Naive thymus-derived CD8-positive, alpha-beta T cell (primary cell): ENCODE measurements at regions not wholly inside any gene's neighbourhood (a gene's known extent, or its start where the extent isn't known, plus 50 kb on each side); places are given as distances from the start of the nearest gene placed in this dataset.
"Not testable (repeated sequence)": the region's sequence is repeated elsewhere in the genome, so short reads cannot be mapped to it uniquely, and the experiment has no call there.

Experiments used
- ATAC-seq, 2 donors: fragments of 150-1000 bp; cut with Tn5 transposase in 1 of 2; sonication (Bioruptor Pico), chemical (Tn5 transposase) in 1 of 2; 1 replicate in 1 of 2; 2 replicates in 1 of 2; pipeline ENCODE4 v1.10.0; 2021; ENCODE audit warnings: mild to moderate bottlenecking in 2 of 2, moderate library complexity in 2 of 2
- POLR2A ChIA-PET: fragments of 350-600 bp; sonication (Branson Sonifier 250); formaldehyde crosslinking; loops from one replicate; lab custom pipeline; 2021; ENCODE audit warnings: antibody characterized with exemption; lab: Charles Lee
- DNase-seq, 10 donors: peaks; one replicate each; pipeline versions ENCODE4 v3.0.0 to v3.0.0-alpha.2; 2020 to 2022
- H3K27ac Mint-ChIP-seq, 10 donors: one replicate each; pipeline ENCODE4 v1.8.0; 2020 to 2022; ENCODE audit warnings: mild to moderate bottlenecking in 10 of 10, mixed read lengths in 10 of 10, moderate library complexity in 4 of 10, inconsistent platforms in 1 of 10
- H3K27me3 Mint-ChIP-seq, 5 donors: one replicate each; pipeline ENCODE4 v1.8.0; 2021 to 2022; ENCODE audit warnings: mixed read lengths in 5 of 5
- H3K36me3 Mint-ChIP-seq, 3 donors: one replicate each; pipeline ENCODE4 v1.8.0; 2020 to 2022; ENCODE audit warnings: mixed read lengths in 3 of 3, mild to moderate bottlenecking in 2 of 3, inconsistent platforms in 1 of 3
- H3K4me1 Mint-ChIP-seq, 4 donors: one replicate each; pipeline ENCODE4 v1.8.0; 2021 to 2022; ENCODE audit warnings: mixed read lengths in 4 of 4
- H3K4me3 Mint-ChIP-seq, 10 donors: one replicate each; pipeline ENCODE4 v1.8.0; 2020 to 2022; ENCODE audit warnings: mild to moderate bottlenecking in 10 of 10, mixed read lengths in 10 of 10, moderate library complexity in 6 of 10, inconsistent platforms in 1 of 10
- H3K9me3 Mint-ChIP-seq, 9 donors: one replicate each; pipeline ENCODE4 v1.8.0; 2020 to 2022; ENCODE audit warnings: mixed read lengths in 9 of 9, mild to moderate bottlenecking in 3 of 9, inconsistent platforms in 1 of 9, moderate library complexity in 1 of 9

DNA sequence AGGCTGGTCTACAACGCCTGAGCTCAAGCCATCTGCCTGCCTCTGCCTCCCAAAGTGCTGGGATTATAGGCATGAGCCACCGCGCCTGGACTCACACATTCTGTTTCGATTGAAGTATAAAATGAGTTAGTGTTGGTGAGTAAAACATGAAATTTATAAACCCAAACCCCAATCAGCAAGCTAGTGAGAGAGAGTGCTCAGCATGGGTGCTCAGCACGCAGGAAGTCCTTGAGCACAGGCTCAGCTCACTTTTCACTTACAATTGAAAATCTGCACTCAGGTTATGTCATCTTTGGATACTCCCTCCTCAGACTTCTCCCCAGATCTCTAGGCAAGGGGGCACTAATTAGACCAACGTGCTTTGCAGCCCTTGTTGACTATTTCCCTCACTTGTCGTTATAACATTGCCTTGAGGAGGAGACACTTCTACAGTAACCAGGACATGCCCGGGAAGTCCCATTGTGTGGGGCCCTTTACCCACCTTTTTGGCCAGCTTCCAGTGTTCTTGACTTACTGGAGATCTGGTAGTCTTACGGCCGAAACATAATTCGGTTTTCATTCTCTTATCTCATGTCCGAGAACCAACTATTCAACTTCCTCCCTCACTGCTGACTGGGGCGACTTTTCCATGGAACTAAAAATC lies 68.5 kb upstream of the AMN1 start:
- POLR2A ChIA-PET: interaction anchor here (0.8 to 1.9 kb wide), 7 partner anchors 9 to 163 kb away, joined by 3 to 13 read pairs (median 5); partner anchors contain the start of genes AMN1 and RESF1
- Mint-ChIP-seq H3K4me3 (peak overlapping the region; percentile 52 to 83 (median 72)), H3K36me3 (peaks cover 0 to 10% (median 0%) of the 10 kb centered on the region in 3 donors), H3K9me3 (peaks cover 0 to 12% (median 2%) of the 10 kb centered on the region in 9 donors), H3K27ac (peak overlapping the region; percentile 82 to 96 (median 90)), H3K4me1 (peaks cover 24 to 48% (median 41%) of the 10 kb centered on the region in 4 donors), H3K27me3 (no peaks in the 10 kb centered on the region)
- peak; percentile 76 to 83 for ATAC-seq
- DNase-seq: peak in 6 of 10 donors; percentile 10 to 43 (median 32)

DNA sequence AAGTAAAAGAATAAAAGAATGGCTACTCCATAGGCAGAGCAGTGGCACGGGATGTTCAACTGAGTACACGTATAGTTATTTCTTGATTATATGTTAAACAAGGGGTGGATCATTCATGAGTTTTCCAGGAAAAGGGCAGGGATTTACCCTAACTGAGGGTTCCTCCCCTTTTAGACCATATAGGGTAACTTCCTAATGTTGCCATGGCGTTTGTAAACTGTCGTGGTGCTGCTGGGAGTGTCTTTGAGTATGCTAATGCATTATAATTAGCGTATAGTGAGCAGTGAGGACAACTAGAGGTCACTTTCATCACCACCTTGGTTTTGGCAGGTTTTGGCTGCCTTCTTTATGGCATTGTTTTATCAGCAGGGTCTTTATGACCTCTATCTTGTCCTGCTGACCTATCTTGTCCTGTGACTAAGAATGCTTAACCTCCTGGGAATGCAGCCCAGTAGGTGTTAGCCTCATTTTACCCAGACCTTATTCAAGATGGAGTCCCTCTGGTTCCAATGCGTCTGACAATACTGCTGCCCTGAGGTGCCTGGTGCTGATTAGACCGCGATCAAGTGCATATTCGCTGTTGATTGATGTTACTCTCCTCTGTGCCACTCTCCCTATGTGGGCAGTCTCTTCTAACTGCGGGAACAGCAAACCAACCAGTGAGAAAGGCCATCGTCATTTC lies 67.6 kb upstream of the AMN1 start:
- POLR2A ChIA-PET: interaction anchor here (1.0 to 1.9 kb wide), 6 partner anchors 8 to 164 kb away, joined by 3 to 13 read pairs (median 6); partner anchors contain the start of genes AMN1 and RESF1
- H3K27ac Mint-ChIP-seq: peak overlapping the region; percentile 37 to 96 (median 87)
- peaks cover 0 to 5% (median 0%) of the 10 kb centered on the region in 3 donors for H3K36me3 Mint-ChIP-seq
- ATAC-seq: peak in 1 of 2 donors; percentile 11
- H3K4me1 Mint-ChIP-seq: peaks cover 20 to 44% (median 42%) of the 10 kb centered on the region in 4 donors
- peak overlapping the region in 8 of 10 donors; percentile 14 to 83 (median 76) for H3K4me3 Mint-ChIP-seq
- DNase-seq: no peak
- peaks cover 0 to 8% (median 3%) of the 10 kb centered on the region in 9 donors for H3K9me3 Mint-ChIP-seq
- H3K27me3 Mint-ChIP-seq: no peaks in the 10 kb centered on the region

- peaks cover 0 to 3% (median 0%) of the 10 kb centered on the region in 3 donors for H3K36me3 Mint-ChIP-seq
- no peak for DNase-seq
- H3K9me3 Mint-ChIP-seq: peaks cover 0 to 4% (median 3%) of the 10 kb centered on the region in 9 donors
- H3K4me1 Mint-ChIP-seq: peaks cover 27 to 54% (median 50%) of the 10 kb centered on the region in 4 donors
- no peak overlapping the region for H3K4me3 Mint-ChIP-seq
- no peaks in the 10 kb centered on the region for H3K27me3 Mint-ChIP-seq
- peak overlapping the region in 7 of 10 donors; percentile 2 to 63 (median 34) for H3K27ac Mint-ChIP-seq
- ATAC-seq: no peak
- POLR2A ChIA-PET: interaction anchor here (0.8 to 1.4 kb wide), 5 partner anchors 9 to 165 kb away, joined by 3 to 4 read pairs (median 3); partner anchors contain the start of genes AMN1 and RESF1
Observed at GRCh38 chr12:31794745-31795144, 65.9 kb upstream of the AMN1 start.

- POLR2A ChIA-PET: interaction anchor here (0.8 to 1.1 kb wide), 4 partner anchors 16 to 210 kb away, joined by 3 to 4 read pairs (median 3); no protein-coding TSS in a partner anchor
- not testable (repeated sequence) for H3K27me3 Mint-ChIP-seq, DNase-seq, ATAC-seq, H3K9me3 Mint-ChIP-seq, H3K36me3 Mint-ChIP-seq
- Mint-ChIP-seq H3K27ac (peak overlapping the region in 6 of 10 donors; percentile 23 to 93 (median 78)), H3K4me3 (peak overlapping the region in 2 of 10 donors; percentile 55 to 74), H3K4me1 (peaks cover 15 to 39% (median 35%) of the 10 kb centered on the region in 4 donors)
Observed at GRCh38 chr12:31791265-31791664, 62.4 kb upstream of the AMN1 start.

GRCh38 chr12:31790759-31791158 lies 61.9 kb upstream of the AMN1 start:
- peak; percentile 39 to 67 for ATAC-seq
- Mint-ChIP-seq H3K27me3 (no peaks in the 10 kb centered on the region), H3K9me3 (peaks cover 0 to 3% (median 0%) of the 10 kb centered on the region in 9 donors), H3K4me3 (peak overlapping the region in 8 of 10 donors; percentile 1 to 74 (median 52)), H3K27ac (peak overlapping the region; percentile 3 to 93 (median 78)), H3K36me3 (no peaks in the 10 kb centered on the region), H3K4me1 (peaks cover 14 to 40% (median 34%) of the 10 kb centered on the region in 4 donors)
- POLR2A ChIA-PET: interaction anchor here (0.8 to 1.2 kb wide), 6 partner anchors 16 to 210 kb away, joined by 3 to 5 read pairs (median 4); no protein-coding TSS in a partner anchor
- peak in 1 of 10 donors; percentile 26 for DNase-seq

- H3K36me3 Mint-ChIP-seq: peaks cover 0 to 6% (median 1%) of the 10 kb centered on the region in 3 donors
- H3K4me3 Mint-ChIP-seq: no peak overlapping the region
- no peak overlapping the region for H3K27ac Mint-ChIP-seq
- H3K9me3 Mint-ChIP-seq: peaks cover 0 to 10% (median 2%) of the 10 kb centered on the region in 9 donors
- POLR2A ChIA-PET: interaction anchor here (0.8 to 3.0 kb wide), 4 partner anchors 12 to 56 kb away, joined by 4 to 15 read pairs (median 7); partner anchors contain the start of gene AMN1
- DNase-seq: no peak
- no peaks in the 10 kb centered on the region for H3K27me3 Mint-ChIP-seq
- peaks cover 7 to 32% (median 27%) of the 10 kb centered on the region in 4 donors for H3K4me1 Mint-ChIP-seq
- no peak for ATAC-seq
Observed at GRCh38 chr12:31785318-31785717, 56.5 kb upstream of the AMN1 start.

- POLR2A ChIA-PET: interaction anchor here (0.8 to 3.0 kb wide), 4 partner anchors 13 to 182 kb away, joined by 4 to 15 read pairs (median 6); no protein-coding TSS in a partner anchor
- H3K27ac Mint-ChIP-seq: peak overlapping the region in 3 of 10 donors; percentile 16 to 63 (median 35)
- peaks cover 7 to 30% (median 23%) of the 10 kb centered on the region in 4 donors for H3K4me1 Mint-ChIP-seq
- H3K36me3 Mint-ChIP-seq: peaks cover 0 to 6% (median 1%) of the 10 kb centered on the region in 3 donors
- peaks cover 0 to 10% (median 2%) of the 10 kb centered on the region in 9 donors for H3K9me3 Mint-ChIP-seq
- ATAC-seq (no peak), DNase-seq (no peak)
- H3K4me3 Mint-ChIP-seq: no peak overlapping the region
- no peaks in the 10 kb centered on the region for H3K27me3 Mint-ChIP-seq
Observed at GRCh38 chr12:31783996-31784645, 55.3 kb upstream of the AMN1 start.

- POLR2A ChIA-PET: interaction anchor here (0.9 to 1.6 kb wide), 2 partner anchors 175 to 183 kb away, joined by 5 to 6 read pairs; partner anchors contain the start of gene RESF1
Observed at GRCh38 chr12:31783556-31783955, 54.7 kb upstream of the AMN1 start.

GRCh38 chr12:31781894-31782540 lies 53.2 kb upstream of the AMN1 start:
- H3K4me1 Mint-ChIP-seq: peaks cover 9 to 31% (median 22%) of the 10 kb centered on the region in 4 donors

More at GRCh38 chr12:31783556-31783955, 54.7 kb upstream of the AMN1 start:
- H3K36me3 Mint-ChIP-seq: peaks cover 0 to 6% (median 1%) of the 10 kb centered on the region in 3 donors
- H3K27ac Mint-ChIP-seq: peak overlapping the region in 2 of 10 donors; percentile 51 to 63
- no peak for ATAC-seq
- H3K27me3 Mint-ChIP-seq: no peaks in the 10 kb centered on the region
- no peak overlapping the region for H3K4me3 Mint-ChIP-seq
- H3K9me3 Mint-ChIP-seq: peaks cover 0 to 10% (median 2%) of the 10 kb centered on the region in 9 donors
- H3K4me1 Mint-ChIP-seq: peaks cover 9 to 31% (median 22%) of the 10 kb centered on the region in 4 donors
- no peak for DNase-seq

DNA sequence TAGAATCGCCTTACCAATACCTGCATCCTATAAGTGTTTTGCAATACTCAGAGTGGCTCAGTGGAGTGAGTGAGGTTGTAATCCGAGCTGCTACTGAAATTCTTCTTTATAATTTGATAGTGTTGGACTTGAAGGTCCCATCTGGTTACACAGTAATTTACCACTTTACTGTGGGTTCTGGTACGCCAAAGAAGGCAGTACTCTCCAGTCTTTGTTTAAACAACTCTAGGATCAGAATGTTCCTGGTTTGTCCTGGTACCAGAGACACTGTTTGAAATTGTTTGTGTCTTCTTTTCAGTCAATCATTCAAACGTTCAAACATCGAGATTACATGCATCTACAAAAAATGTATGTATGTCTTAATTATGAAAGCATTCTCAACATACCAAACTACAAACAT lies 51.3 kb upstream of the AMN1 start:
- no peak overlapping the region for H3K27ac Mint-ChIP-seq
- peaks cover 0 to 6% (median 0%) of the 10 kb centered on the region in 3 donors for H3K36me3 Mint-ChIP-seq
- no peak for ATAC-seq
- POLR2A ChIA-PET: no interaction called here
- H3K4me1 Mint-ChIP-seq: peaks cover 8 to 31% (median 13%) of the 10 kb centered on the region in 4 donors
- no peak for DNase-seq
- H3K4me3 Mint-ChIP-seq: no peak overlapping the region
- no peaks in the 10 kb centered on the region for H3K27me3 Mint-ChIP-seq
- H3K9me3 Mint-ChIP-seq: peaks cover 0 to 10% (median 2%) of the 10 kb centered on the region in 9 donors

More at GRCh38 chr12:31781894-31782540, 53.2 kb upstream of the AMN1 start:
- Mint-ChIP-seq H3K27ac (no peak overlapping the region), H3K4me3 (no peak overlapping the region), H3K36me3 (peaks cover 0 to 6% (median 1%) of the 10 kb centered on the region in 3 donors), H3K27me3 (no peaks in the 10 kb centered on the region), H3K9me3 (peaks cover 0 to 10% (median 2%) of the 10 kb centered on the region in 9 donors)
- ATAC-seq: no peak
- POLR2A ChIA-PET: no interaction called here
- DNase-seq: no peak

- no peak overlapping the region for H3K27ac Mint-ChIP-seq
- no peak for ATAC-seq
- H3K27me3 Mint-ChIP-seq: no peaks in the 10 kb centered on the region
- POLR2A ChIA-PET: interaction anchor here (1.0 to 1.1 kb wide), 2 partner anchors 39 to 48 kb away, joined by 3 to 10 read pairs; no protein-coding TSS in a partner anchor
- no peak for DNase-seq
- peaks cover 13 to 39% (median 16%) of the 10 kb centered on the region in 4 donors for H3K4me1 Mint-ChIP-seq
- peaks cover 0 to 3% (median 0%) of the 10 kb centered on the region in 9 donors for H3K9me3 Mint-ChIP-seq
- no peak overlapping the region for H3K4me3 Mint-ChIP-seq
- H3K36me3 Mint-ChIP-seq: peaks cover 0 to 2% (median 0%) of the 10 kb centered on the region in 3 donors
Observed at GRCh38 chr12:31778687-31779086, 49.9 kb upstream of the AMN1 start.
